CD4-positive, alpha-beta T cell treated with Interleukin-12 subunit alpha and Interleukin-12 subunit beta, for 1 hour (primary cell): ENCODE measurements at regions not wholly inside any gene's neighbourhood (a gene's known extent, or its start where the extent isn't known, plus 50 kb on each side); places are given as distances from the start of the nearest gene placed in this dataset.
"Not testable (repeated sequence)": the region's sequence is repeated elsewhere in the genome, so short reads cannot be mapped to it uniquely, and the experiment has no call there.

ENCODE experiments used
- DNase-seq: peaks from one replicate; pipeline ENCODE4 v3.0.0-alpha.2; 2020

DNA sequence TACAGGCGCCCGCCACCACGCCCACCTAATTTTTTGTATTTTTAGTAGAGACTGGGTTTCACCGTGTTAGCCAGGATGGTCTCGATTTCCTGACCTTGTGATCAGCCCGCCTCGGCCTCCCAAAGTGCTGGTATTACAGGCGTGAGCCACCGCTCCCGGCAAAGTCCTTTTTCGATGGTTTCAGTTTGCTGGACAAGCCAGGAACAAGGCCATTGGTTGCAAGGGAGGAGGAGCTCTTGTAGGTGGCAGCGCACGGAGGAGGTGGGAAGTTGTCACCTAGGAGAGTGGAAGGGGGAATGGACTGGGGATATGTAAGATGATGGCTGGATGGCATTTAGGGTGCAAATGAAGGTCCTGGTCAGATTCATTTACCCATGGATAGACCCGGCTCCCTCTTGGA is 218.5 kb upstream of the ATP6AP2 start:
- not testable (repeated sequence) for DNase-seq

DNA sequence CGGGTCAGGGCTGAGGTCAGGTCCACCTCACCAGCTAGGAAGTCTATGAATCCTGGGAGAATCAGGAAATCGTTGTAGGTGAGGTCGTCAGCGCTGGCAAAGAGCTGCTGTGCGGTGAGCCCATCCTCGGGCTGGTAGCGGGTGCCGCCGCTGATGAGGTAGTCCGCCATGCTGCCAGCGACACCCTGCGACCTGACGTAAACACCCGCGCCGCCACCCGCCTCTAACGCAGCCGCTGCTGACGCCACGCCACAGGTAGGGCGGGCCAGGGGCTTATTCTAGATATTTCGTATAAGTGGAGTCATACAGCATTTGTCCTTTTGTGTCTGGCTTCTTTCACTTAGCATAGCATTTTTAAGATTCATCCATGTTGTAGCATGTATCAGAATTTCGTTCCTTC is 220.2 kb upstream of the ATP6AP2 start:
- DNase-seq, result no peak

DNA sequence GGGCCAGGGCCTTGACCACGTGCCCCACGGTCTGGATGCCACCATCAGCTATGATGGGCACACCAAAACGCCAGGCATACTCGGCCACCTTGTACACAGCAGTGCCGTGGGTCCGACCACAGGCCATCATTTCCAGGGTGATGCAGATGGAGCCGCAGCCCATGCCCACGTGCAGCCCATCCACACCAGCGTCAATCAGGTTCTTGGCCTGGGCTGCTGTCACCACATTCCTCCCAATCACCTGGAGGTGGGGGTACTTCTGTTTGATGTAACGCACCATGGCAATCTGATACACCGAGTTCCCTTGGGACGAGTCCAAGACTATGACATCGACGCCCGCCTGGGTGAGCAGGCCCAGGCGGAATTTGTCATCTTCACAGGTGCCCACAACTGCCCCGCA is 221.2 kb upstream of the ATP6AP2 start:
- no peak for DNase-seq

DNA sequence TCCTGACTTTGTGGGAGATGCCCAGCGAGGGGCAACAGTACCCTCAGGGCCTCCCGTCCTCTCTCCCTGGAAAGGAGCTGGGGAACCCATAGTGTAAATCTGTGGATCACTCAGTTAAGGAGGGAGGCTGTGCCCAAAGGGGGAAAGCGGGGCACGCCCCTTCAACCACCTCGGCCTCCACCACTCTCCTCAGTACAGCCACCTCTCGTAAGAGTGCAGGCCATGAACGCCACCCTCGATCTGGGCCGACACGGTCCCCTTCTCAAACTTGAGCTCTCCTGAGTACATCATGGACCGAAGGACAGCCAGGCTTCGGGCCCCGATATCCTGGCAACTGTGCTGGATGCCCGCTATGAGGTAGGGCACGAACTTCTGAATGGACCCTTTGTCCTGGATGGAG is 221.8 kb upstream of the ATP6AP2 start:
- no peak for DNase-seq

DNA sequence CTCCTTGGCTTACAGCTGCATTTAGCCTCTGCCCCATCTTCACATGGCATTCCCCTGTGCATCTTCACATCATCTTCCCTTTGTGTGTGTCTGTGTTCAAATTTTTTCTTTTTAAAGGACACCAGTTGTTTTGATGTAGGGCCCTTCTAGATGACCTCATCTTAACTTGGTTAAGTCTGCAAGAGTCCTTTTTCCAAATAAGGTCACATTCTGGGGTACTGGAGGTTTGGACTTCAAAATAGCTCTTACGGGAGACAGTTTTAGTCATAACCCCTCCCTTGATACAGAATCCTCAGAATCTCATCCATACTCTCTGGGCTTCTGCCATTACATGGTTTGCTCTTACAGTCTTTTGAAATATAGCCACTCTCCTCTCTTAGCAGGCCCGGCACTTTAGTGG is 231.5 kb upstream of the ATP6AP2 start:
- no peak for DNase-seq

DNA sequence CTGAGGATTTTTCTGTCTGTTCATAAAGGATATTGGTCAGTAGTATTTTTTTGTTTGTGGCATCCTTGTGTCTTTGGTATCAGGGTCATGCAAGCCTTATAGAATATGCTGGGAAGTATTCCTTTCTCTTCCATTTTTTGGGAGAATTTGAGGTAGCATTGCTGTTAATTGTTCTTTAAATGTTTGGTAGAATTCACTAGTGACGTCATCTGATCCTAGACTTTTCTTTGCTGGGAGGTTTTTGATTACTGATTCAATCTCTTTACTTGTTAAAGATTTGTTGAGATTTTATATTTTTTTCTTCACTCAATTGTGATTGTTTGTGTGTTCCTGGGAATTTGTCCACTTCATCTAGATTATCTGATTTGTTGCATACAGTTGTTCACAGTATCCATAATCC is 234.4 kb upstream of the ATP6AP2 start:
- no peak for DNase-seq

DNA sequence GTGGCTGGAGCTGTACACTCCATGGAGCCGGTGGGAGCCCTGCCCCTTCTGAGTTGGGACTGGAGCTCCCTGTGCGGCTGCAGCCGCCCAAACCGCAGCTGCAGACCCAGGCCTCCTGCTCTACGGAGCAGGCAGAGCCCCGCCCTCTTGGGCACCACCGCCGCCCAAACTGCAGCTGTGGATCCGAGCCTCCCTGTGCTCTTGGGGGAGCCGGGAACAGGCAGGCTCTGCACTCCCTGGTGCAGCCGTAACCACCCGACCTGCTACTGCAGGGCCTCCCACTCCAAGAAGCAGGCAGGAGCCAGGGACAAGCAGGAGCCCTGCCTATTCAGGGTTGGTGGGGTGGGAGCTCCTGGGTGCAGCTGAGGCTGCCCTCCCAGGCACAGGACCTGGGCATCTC is 237.5 kb upstream of the ATP6AP2 start:
- DNase-seq, result no peak

DNA sequence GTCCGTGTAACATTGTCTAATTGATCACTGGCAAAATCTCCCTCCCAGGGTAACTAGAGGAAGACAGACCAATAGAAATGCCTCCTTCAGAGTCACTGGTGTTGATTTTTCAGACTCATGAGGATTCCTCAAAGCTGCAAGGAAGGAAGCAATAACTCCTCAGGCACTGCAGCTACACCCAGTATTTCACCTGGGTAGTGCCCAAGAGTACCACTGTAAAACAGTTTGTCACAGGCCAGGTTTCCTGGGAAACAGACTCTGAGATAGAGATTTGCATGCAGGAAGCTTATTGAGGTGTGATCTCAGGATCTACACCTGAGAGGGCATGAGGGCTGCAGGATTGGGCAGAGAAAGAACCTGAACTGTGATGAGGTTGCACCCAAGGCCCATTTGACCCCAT is 240.7 kb upstream of the ATP6AP2 start:
- DNase-seq, result no peak

DNA sequence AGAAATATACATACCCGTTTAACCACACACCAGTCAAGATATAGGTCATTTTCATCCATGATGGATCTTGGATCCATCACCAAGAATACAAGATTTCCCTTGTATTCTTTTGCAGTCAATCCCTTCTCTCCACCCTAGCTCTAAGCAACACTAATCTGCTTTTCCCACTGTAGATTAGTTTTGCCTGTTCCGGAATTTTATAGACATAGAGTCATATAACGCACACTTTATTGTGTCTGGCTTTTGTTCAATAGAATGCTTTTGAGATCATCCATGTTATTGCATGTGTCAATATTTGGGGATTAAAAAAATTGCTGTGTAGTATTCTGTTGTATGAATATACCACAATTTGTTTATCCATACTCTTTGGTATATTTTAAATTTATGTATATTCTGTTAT is 235.6 kb upstream of the BCOR start:
- DNase-seq, result no peak

DNA sequence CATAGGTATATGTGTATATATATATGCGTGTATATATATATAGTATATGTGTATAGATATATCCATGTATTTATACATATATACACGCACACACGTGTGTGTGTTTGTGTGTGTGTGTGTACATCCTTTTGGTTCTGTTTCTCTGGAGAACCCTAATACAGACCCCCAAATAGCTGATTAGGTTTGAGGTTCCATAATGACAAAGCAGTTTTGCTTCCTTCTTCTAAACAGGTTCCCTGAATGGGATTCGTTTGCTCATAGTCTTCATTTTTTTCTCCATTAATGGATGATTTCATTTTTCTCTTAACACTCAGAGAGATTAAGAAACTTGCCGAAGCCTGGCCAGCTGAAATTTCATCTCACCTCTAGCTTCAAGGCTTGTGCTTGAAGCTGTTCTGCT is 234.0 kb upstream of the BCOR start:
- no peak for DNase-seq

DNA sequence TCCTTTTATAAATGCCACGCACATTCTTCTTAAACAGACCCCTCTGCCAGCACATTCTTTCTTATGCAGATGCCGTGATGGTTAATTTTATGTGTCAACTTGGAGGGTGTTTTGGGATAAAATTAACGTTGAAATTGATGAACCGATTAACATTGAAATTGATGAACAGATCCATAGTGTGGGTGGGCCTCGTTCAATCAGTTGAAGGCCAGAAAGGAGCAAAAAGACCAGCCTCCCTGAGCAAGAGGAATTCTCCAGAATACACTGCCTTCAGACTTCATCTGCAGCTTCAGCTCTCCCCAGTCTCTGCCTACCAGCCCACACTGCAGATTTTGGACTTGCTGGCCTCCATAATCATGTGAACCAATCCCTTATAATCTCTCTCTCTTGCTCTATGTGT is 233.6 kb upstream of the BCOR start:
- no peak for DNase-seq

DNA sequence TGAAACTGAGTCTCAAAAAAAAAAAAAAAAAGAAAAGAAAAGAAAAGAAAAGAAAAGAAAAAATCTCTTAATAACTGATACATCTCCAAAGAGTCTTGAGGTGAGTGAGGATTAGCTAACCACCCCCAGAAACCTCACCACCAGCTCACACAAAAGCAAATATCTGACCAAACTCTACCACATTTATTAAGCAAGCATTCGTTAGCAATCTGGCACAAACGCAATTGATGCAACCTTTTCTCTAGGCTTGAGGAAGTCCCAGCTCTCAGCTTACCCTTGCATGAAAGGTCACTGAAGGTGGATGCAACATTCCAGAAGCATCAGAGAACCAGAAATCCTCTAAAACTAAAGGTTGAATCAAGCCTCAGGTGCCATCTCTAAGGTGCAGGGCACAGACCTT is 231.9 kb upstream of the BCOR start:
- DNase-seq, result no peak

DNA sequence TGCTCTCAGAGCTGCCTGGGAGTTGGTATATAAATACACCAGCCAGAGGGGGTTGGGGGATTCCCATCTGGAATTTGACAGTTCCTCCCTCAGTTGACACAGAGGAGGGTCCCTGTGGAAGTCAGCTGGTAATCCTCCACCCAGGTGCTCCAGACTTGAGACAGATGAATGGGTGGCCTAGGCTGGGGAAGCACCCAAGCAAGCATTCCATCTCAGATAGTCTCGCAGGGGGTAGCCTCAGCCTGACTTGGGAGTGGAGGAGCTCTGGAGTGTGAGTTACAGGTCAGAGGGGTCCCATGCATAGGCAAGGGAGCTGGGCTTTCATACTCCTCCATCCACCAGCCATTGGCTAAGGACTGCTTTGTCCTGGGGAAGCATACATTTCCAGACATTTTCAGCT is 229.3 kb upstream of the BCOR start:
- DNase-seq, result no peak

DNA sequence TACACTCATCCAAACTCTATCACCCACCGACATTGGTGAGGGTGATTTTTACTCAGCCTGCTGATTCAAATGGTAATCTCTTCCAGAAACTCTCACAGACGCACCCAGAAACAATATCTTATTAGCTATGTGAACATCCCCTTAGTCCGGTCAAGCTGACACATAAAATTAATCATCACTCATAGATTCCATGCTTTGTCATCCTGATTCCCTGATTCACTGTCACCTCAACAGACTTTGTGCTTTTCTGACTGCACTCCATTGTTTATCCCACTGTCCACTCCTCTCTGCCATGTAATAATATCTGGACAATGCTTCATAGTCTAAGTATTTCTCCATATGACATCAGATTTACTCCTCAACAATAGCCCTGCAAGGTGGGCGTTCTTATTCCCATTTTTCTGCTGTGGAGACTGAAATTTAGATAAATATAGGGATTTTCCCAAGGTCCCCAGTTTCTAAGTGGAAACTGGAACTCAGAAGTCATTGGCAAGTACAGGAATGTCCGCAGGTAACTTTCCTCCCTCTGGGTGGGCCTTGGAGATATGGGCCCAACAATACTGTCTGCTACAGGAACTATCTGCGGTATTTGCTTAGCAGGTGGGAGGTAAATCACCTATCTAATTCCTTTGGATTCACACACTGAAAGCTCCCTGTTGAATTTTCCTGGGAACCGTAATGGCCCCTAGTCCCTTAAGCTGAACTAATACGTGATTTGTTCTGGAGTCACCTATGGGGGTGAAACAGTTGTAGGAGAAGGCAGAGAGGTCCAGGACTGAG is 228.6 kb upstream of the BCOR start:
- no peak for DNase-seq

DNA sequence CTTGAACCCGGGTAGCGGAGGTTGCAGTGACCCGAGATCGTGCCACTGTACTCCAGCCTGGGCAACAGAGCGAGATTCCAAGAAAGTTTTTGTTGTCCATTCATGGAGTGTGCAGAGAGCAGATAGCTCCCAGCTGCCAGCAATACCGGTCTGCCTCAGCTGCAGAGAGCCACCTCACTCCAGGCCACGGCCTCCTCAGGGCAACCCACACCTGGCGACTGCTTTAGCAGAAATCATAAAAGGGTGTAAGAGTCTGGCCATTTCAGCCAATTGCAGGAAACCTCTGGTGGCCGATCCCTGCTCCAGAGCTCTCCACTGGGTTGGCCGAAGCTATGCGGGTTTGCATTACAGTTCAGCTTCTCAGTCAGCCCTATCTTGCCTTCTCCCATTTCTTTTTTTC is 227.4 kb upstream of the BCOR start:
- no peak for DNase-seq

DNA sequence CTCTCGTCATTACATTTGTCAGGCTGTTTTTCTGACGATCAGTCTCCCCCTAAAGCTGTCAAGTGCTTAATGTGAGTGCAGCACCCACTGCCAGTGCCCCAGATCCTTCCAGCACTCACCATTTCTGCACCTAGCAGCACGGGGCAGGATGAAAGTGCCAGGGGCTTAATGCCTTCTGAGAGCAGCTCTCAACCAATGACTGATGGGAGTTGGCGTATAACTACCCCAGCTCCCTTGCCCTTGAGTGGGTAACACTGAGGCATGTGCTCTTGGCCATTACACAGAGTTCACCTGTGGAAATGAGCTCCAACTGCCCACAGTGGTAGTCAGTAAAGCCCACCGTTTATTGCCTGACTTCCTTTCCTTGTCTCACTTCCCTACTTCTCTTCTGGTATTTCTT is 226.2 kb upstream of the BCOR start:
- no peak for DNase-seq

DNA sequence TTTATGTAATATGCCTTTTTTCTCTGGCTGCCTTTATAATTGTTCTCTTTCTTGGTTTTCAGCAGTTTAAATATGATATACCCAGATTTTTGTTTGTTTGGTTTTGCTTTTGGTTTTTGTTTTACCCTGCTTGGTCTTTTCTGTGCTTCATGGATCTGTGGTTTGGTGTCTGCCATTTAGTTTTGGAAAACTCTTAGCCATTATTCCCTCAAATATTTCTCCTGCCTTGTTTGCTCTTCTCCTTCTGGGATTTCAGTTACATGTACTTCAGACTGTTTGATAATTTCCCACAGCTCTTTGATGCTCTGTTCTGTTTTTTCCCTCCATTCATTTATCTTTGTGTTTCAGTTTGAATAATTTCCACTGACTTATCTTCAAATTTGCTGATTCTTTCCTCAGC is 223.1 kb upstream of the BCOR start:
- no peak for DNase-seq

DNA sequence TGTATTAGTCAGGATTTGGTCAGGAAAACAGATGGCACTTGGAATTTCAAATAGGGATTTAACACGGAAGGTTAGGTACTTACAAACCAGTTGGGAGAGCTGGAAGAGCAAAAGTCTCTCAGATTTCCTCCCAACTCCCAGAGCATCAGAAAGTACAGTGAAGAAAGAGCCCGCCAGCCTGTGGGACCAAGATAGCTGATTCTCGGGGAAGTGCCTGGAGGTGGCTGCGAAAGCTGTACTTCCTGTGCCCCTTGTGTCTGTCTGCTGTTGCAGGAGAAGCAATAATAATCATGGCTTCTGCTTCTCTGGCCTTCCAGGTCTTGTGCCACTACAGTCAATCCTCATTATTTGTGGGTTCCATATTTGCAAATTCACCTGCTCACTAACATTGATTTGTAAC is 221.0 kb upstream of the BCOR start:
- no peak for DNase-seq

DNA sequence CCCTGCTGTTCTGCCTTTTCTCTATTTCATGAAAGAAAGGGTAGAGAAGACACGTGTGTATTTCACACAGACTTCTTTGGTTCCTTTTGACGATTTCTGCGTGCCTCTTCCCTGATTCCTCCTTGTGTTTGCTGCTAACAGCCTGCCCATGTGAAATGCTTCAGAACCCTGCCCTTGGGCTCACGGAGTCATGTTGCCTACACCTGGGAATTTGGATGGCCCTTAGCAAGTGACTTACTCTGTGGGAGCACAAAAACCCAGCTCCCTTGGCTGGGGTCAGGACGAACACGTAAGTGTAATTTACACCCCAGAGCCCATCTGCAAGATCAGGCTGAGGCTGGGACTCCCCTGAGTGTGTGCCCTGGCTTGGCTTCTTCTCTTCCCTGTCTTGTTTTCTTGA is 220.3 kb upstream of the BCOR start:
- no peak for DNase-seq

DNA sequence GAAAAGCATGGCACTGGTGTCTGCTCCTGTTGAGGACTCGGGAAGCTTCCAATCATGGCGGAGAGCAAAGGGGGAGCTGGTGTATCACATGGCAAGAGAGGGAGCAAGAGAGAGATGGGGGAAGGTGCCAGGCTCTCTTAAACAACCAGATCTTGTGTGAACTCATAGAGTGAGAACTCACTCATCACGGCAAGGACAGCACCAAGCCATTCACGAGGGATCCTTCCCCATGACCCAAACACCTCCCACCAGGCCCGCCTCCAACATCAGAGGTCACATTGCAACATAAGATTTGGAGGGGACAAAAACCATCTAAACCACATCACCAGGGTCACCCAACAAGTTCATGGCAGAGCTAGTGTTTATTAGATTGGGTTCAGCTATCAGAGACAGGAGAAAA is 218.7 kb upstream of the BCOR start:
- DNase-seq, result no peak

DNA sequence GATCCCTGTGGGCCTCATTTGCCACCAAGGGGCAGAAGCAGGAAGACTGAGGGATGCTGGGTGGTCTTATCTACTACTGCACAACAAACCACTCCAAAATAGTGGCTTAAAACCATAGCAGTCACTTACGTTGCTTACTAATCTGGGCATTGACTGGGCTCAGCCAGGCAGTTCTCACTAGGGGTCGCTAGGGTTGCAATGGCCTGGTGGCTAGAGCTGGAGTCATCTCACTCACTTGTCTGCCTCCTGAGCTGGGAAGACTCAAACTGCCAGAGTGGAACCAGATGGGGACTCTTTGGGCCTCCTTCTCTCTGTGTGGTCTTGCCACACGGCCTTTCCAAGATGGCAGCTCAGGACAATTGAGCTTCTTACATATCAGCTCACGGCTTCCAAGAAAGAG is 216.3 kb upstream of the BCOR start:
- no peak for DNase-seq

DNA sequence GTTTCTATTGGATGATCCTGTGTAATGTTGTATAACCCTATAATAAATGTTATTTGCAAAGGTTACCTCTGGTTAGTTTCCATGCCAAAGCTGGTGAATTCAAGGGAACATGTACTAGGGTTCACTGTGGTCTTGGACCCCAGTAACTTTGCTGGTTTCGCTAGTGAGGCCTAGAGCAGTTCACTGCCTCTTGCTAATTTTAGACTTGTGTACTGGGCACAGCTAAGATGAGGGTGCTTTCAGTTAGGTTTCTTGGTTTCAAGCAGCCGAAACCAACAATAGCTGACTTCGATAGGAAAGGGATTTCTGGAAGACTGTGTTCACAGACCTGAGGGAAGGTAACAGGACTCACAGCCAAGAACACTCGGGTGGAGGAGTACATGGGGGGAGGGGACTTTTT is 215.5 kb upstream of the BCOR start:
- DNase-seq, result no peak

DNA sequence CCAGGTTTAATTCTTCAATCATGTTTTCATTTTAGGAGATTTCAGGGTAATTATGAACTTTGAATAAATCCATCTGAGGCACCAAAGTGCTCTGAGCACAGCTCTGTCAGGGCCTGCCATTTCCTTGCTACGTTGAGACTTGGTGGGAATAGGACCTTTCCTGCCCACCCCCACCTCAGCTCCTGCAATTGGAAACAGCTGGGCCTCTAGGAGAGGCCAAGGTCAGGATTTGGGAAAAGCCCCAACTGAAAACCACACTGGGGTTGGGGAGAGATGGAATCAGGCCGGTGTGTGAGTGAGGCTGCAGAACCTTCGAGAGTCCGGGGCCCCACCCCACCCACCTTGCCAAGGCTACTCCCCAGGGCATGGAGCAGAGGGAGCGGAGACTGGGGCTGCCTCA is 212.7 kb upstream of the BCOR start:
- no peak for DNase-seq

DNA sequence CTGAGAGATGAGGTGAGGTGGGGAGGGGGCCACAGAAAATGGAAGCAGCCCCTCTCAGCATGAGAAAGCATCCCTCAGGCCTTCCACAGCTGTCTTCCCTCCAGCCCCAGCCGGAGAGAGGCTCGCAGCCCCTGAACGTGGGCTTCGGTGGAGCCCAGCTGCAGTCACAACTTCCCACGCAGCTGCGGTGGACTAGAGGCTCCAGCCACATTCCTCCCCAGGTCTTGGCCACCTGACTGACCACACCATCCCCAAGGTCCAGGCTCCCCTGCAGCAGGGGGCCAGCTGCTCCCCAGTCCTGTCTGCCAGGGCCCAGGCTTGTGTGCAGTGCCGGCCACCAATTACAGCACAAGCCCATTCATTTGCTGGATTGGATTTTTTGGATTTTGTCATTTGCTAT is 212.3 kb upstream of the BCOR start:
- no peak for DNase-seq

DNA sequence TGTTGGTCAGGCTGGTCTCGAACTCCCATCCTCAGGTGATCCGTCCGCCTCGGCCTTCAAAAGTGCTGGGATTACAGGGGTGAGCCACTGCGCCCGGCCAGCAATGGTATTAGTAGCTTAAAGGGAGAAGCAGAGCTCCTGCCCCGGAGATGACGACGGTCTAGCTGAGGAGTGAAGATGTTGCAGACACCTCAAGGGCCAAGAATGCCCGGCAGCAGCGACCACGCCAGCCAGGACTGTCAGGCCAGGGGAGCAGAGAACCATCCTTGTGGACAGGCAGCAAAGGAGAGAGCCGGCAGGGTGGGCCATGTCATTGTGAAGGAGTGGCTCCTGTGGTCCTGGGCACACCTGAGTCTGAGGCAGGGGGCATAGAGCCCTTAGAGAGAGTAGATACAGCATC is 210.1 kb upstream of the BCOR start:
- no peak for DNase-seq

DNA sequence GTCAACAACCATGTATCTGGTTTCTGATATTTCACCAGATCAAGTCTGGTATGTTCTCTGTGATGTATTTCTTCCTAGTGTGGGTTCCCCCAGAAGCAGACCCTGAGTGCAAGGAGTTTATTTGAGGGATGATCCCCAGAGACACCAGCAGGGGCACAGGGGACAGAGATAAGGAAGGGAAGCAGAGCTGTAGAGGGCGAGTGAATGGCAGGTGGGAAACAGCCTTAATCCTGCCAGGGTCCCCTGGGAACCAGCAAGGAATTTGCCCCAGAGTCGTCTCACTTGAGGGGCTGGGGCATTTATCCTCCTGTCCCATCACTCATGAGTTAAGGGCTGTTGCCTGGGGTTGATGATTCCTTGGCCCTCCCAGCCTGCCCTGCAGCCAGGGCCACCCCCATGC is 206.4 kb upstream of the BCOR start:
- no peak for DNase-seq
